Endometrium (tissue), 2 donors: ENCODE measurements at regions not wholly inside any gene's neighbourhood (a gene's known extent, or its start where the extent isn't known, plus 50 kb on each side); places are given as distances from the start of the nearest gene placed in this dataset.
"Not testable (repeated sequence)": the region's sequence is repeated elsewhere in the genome, so short reads cannot be mapped to it uniquely, and the experiment has no call there.

Experiments used
- FAIRE-seq: peaks from 2 replicates; lab custom pipeline; 2012; peaks lifted over from hg19 to GRCh38; lab: Jason Lieb, UNC
- donor health status: control.
- donor health status: control.

DNA sequence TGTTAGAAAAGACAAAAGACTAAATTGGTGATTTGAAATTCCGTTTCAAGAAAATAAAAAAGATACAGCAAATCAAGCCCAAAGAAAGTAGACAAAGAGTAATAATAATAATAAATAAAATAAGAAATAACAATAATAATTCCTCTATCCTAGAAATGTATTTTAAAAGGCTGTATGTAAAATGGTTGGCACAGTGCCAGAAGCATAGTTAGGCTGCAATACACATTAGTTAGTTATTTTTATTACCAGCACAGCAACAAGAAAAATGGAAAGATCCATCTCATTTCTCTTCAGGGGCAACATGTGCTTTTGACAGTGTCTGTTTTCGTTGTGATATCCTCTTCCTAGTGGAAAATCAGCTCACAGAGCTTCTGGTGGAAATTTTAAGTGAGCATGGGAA, 174.1 kb upstream of the TMTC1 start:
- no peak for FAIRE-seq

DNA sequence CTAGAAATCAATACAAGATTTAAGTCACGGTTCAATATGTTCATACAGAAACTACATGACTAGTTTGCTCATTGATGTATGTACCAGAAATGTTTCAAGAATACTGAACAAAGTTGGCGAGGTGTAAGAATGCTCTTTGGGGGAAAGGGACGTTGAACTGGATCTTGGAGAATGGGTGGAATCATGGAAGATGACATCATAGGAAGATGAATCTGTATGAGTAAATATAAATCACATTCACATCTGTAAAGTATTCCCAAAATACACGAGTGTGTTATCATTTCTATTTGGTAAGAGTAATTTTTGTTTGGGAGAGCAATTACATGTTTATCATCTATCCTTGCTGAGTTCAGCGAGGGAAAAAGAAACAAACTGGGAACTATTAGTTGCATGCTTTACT, 162.2 kb upstream of the TMTC1 start:
- peak; percentile 35 for FAIRE-seq

DNA sequence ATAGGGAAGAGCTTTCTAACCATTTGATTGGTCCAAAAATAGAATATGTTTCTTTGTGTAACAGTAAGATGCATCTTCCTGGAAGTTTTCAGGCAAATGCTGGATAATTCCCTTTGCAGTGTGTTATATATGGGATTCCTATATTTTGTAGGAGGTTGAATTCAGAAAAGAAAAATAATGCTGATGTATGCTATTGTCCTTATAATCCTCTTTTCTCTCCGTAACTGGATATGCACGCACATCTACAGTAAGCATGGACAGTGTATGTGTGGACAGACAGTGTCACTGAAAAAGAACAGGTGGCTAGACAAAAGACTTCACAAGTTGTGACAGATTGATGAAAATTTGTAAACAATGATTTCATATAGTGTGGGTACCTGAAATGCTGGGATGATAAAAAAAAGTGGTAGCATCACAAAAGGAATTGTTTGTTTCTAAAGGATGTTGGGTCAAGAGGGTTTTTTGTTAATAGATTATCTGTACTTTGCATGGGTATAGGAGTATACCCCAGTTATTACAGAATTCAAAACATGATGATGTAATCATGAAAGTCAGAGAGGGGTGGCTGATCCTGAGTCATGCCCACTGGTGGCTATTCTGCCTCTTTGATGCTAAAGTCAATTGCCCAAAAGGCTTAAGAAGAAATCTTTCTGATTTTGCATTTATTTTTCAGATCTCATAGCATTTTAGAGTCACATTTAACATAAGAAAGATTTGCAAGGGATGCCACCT, 160.7 kb upstream of the TMTC1 start:
- FAIRE-seq = no peak

DNA sequence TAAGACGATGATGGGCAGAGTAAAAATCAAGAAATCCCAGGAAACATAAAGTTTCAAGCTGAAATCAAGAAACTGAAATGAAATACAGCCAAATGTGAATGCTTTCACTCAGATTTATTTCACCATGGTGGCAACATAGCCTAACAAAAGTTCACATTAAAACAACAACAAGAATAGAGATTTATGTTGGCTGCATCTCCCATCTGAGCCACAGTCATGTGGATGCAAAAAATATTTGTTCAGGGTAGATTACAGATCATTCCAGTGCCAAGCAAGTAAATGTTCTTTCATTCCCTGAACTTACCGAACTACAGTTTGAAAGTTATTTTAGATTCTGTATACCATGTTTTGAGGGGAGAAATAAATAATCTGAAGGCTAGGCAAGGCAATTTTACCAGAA, 159.9 kb upstream of the TMTC1 start:
- FAIRE-seq = no peak

DNA sequence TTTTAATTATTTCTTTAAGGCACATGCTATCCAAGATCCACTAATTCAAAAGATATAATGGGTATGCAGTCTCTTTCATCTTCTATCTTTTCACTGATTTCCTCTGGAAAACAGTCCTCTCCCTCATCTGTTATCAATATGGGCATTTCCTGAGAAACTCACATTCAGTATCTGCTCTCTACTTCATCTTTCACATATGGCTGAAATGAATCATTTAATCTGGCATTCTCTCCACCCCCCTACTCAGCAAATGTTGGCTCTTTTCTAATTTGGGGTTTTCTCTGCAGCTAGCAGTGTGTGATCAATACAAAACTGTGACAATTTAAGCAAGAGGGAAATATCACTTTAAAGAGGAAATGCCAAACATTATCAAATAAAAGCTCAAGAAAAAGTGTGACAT, 157.1 kb upstream of the TMTC1 start:
- FAIRE-seq = no peak

DNA sequence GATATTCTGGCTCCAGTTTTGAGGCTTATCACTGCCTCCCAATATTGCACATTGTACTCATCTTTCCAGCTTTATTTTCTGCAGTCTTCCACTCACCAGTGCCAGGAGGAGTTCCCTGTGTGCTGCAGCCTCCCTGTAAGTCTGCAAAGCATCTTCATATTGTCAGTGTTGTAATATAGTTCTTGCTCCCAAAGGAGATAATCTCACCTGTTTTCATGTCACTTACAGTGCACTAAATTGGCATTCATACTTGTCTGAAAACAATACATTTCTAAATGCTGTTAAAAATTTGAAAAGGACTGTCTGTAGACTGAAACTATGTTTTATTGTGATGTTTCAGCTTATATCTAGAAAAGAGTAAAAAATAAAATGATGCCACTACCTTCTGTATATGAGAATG, 146.8 kb upstream of the TMTC1 start:
- no peak for FAIRE-seq

DNA sequence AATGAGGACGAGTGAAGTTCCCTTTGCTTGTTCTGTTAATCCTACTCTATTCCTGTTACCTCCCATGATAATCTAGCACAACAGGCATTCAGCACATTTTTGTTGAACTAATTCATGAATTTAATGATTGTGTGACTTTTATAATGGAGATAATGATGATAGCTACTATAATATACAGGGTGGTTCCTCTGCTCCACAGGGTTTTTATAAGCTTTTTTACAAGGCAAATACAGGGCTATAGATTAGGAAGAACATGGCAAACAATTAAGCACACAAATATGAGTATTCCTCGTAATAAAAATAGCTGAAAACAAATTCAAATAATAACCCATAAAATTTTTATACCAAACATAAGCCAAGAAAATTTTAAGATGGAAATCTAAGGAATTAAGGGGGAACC, 145.6 kb upstream of the TMTC1 start:
- FAIRE-seq = peak; percentile 57

DNA sequence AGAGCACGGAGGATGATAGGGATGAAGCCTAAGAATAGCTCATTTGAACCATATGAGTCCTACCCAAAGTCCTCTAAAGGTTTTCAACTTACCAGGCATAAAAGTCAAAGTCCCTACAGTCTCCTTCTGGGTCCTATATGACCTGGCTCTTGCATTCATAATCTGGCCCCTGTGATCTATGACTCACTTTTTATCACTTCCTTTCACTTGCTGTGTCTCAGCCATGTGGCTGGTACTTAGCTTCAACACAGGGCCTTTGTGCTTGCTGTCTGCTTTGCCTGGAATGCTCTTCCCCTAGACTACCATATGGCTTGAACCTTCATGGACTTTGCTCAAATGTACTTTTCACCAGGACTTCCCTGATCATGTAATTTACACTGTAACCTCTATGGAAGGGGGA, 137.6 kb upstream of the TMTC1 start:
- FAIRE-seq = no peak

DNA sequence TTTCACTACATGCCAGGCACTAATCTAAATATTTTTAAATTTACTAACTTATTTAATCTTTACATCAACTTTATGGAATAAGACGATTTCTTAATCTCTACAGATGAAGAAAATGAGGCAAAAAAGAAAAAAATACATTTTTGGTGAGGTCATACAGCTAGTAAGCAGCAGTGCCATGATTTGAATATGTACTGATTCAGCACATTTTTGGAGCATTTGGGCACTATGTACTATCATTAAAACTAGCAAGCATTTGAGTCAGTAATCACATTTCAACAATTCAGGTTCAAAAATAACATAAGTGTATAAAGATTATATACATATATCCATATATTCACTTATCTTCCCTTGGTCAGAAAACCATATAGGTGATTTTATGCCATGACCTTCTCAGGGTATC, 124.4 kb upstream of the TMTC1 start:
- no peak for FAIRE-seq

DNA sequence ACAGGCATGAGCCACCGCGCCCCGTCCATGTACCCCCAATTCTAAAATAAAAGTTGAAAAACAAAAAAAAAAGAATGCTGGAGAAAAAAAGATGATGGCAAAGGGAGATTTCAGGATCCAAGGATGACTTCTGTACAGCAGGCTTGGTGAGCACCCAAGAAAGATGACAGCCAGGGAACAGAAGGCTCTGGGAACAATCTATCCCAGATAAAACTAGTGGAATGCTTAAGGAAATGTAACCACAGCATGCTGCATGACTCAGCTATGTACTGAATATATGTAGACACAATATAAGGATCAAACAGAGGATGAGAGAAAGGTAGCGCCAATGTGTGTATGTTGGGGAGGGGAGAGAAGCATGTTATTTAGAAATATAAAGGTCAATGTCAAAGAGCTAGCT, 123.7 kb upstream of the TMTC1 start:
- FAIRE-seq = no peak

DNA sequence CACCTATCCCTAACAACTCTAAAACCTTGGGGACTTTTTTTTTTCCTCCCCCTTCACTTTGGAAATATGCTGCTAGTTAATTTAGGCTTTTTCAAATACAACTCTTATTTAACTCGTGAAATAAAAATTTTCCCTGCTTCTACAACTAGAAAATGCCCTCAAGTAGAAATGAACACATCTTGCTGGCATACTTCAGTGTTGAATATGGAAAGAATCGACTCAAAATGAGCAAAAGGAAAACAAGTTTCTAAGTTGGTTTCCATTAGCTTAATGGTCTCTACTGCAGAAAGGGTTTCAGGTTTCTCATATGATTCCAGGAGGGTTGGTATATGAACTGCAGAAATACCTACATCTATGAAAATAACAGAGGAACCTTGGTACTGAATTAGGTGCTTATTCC, 118.3 kb upstream of the TMTC1 start:
- no peak for FAIRE-seq

DNA sequence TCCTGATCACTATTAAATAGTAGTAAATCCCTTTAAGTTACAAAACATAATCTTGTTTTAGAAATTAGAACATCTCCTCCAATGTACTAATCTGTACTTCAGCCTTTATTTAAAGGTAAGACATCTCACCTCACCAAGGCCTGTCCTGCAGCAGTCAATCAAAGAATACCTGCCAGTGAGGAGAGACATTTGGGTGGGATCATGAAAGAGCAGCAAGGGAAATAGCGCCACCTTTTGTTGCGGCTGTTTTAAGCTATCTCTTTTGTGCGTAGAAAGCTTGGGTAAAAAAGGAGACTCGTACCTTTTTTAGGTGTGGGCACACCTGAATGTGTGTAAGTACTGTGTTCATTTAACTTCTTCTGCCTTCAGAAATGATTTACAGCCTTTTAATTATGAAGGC, 117.8 kb upstream of the TMTC1 start:
- FAIRE-seq = no peak

DNA sequence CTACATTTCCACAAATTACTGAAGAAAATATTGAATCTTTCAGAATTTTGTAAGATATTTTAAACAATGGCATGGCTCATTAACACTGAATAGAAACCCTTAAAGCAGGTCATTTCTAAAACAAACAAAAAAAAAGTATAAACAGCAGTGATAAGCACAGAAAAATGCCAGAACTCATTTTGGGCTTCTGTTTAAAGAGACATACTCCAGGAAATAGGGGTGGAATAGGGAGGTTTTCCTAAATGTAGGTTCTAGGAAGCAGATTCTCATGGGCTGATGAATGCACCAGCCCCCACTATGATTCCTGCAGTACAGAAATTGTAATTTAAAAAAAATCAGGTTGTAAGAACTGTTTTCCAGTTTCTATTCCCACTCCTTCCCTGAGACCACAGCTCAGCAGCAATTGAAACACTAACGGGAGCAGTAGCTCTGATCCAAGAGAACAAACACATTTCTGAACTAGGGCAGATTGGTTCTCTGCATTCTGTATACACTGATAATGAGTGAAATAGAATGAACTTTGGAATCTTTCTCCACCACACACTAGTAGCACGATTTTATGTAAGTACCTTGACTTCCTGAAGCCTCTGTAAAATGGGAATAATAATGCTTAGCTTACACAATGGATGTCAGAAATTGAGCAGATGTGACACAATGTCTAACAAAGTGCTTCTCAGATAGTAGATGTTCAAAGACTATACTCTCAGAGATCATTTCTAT, 115.6 kb upstream of the TMTC1 start:
- FAIRE-seq = no peak

DNA sequence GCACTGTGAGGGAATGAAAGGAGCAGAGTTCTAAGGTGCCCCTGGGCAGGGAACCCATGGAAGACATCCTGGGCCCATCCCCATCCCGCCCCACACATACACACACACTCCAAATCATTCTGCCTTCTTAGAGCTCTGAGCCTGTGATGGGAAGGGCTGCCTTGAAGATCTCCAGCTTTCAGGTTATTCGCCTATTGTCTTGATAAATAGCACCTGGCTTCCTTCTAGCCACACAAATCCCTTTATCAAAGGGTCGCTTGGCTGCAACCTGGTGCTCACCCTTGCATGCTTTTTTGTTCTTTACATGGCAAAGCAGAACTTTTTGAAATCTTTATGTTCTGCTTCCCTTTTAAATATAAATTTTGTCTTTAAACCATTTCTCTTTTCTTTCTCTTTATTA, 112.2 kb upstream of the TMTC1 start:
- FAIRE-seq = no peak

DNA sequence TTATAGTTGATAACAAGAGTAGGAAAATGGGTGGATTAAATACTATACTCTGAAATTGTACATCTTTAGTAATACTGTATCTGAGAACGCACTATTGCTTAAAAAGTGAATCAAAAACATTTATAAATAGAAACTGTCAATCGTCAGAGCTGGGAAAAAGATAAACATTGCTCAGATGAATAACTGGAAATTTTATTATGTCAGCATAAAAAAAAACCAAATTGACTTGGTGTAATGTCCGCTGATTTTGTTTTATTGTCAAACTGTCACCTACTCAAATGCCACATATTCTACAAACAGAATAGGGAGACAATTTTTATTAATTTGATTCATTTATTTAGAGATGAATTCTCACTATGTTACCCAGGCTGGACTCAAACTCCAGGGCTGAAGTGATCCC, 109.3 kb upstream of the TMTC1 start:
- FAIRE-seq = no peak

DNA sequence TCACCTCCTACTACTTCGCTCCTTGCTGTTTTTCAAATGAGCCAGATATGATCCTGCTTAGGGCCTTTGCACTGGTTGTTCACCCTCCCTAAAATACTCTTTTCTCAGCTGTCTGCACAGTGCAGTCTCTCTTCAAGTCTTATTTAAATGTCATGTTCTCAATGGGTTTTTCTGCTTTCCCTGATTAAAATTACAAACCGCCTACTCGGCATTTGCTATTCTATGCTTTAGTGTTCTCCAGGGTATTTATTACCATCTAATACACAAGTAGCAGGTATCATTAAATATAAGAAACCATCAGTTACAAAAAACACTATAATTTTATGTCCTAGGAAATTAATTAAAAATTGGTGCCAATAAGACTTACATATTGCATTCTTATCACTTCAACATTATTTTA, 108.0 kb upstream of the TMTC1 start:
- no peak for FAIRE-seq

DNA sequence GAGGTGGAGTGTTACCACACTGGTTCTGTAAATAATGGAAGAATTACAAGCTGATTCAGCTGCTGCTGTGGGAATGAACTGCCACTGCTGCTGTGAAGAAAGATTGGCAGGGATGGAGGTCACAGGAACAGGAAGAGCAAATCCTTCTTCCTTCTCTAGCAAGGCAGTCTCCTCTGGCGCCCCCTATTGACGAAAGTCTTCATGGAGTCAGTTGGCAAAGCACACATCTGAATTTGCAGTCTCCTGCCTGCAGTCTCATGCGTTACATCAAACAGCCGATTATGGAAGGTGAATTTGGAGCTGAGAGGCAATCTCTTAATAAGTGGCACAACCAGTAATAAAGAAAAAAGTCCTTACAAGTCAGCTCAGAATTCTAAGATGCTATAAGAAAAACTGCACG, 106.0 kb upstream of the TMTC1 start:
- no peak for FAIRE-seq

DNA sequence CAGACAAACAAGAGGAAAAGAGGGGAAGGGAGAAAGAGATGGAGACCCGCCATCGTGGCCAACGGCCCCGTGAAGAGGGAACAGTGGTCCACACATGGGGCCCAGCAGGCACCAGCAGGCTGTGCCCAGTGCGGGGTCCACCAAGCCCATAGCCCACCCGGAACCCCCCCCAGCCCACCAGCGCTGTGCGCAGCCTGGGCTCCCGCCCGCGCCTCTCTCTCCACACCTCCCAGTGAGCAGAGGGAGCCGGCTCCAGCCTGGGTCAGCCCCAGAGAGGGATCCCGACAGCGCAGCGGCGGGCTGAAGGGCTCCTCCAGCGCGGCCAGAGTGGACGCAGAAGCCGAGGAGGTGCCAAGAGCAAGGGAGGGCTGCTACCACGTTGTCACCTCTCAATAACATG, 105.0 kb upstream of the TMTC1 start:
- FAIRE-seq = no peak

DNA sequence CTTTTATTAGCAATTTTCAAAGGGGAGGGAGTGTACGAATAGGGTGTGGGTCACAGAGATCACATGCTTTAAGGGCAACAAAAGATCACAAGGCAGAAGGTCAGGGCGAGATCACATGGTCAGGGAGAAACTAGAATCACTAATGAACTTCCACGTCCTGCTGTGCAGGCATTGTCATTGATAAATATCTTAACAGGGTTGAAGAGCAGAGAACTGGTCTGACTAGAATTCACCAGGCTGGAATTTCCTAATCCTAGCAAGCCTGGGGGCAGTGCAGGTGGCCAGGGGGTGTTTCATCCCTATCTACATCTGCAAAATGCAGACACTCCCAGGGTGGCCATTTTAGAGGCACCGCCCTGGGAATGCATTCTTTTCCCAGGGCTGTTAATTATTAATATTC, 101.2 kb upstream of the TMTC1 start:
- not testable (repeated sequence) for FAIRE-seq

DNA sequence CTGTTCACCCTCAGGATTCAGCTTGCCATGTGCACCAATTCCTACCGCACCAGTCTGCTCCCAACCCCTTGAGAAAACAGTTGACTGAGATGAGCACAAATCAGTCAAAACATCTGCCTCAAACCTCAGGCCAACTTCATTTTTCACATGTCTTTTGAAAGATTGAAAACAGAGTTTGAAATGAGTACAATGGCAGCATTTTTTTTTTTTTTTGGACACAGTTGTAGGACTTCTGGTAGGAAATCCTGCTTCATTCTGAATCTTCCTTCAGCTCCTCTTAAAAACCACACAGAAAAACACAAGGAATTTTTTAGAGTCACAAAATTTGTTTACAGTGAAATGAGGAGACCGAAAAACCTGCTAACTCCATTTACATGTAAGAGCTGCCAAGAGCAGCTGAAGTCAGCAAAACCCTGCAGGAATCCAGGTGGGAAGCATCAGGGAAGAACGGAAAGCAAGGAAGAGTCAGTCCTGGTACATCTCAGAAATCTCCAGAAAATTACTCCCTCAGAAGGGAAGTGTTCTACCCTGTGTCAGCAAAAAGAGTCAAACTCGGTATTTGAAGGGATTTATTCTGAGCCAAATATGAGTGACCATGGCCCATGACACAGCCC, 100.3 kb upstream of the TMTC1 start:
- no peak for FAIRE-seq

DNA sequence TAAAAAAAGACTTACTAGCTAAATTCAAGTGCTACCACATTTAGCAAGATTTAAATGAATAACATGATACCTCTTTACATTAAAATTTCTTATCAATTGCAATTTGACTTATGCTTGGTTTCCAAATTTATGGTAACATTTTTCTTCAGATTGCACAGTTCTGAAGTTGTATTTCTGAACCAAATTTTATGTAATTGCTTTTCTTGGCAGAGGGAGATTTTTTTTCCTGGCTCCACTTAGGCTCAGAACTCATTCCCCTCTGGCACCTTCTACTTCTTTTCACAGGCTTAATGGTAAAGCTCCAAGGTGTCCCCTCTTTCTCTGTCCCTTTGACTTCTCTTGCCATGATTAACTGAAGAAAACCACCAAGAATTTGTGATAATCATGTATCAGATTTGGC, 99.8 kb upstream of the TMTC1 start:
- FAIRE-seq = no peak

DNA sequence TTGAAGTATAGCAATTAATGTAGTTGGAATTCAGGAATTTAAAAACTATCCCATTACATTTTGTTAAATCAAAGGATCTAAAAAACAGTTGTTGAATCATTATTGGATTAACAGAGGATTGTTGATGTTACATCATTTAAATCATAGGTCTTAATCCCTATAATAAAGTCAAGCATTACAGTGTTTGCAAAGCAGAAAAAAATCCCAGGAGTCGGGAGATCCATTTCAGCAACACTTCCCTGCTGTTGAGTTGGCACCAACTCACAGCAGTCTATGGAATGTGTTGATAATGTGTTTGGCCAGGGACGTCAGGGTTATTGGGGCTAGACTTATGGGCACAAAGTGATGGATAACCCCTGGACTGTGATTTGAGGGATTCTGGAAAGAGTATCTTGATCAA, 99.1 kb upstream of the TMTC1 start:
- peak; percentile 65 for FAIRE-seq

DNA sequence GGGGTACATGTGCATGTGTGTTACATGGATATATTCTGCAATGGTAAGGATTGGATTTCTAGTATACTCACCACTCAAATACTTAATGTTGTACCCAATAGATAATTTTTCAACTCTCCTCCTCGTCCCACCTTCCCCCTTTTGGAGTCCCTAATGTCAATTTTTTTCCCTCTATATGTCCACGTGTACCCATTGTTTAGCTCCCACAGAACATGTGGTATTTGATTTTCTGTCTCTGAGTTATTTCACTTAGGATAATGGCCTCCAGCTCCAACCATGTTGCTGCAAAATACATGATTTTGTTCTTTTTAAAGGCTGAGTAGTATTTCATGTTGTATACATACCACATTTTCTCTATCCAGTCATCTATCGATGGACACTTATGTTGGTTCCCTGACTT, 97.2 kb upstream of the TMTC1 start:
- no peak for FAIRE-seq
